BLaER1 (cell line): ENCODE measurements at regions not wholly inside any gene's neighbourhood (a gene's known extent, or its start where the extent isn't known, plus 50 kb on each side); places are given as distances from the start of the nearest gene placed in this dataset.
"Not testable (repeated sequence)": the region's sequence is repeated elsewhere in the genome, so short reads cannot be mapped to it uniquely, and the experiment has no call there.

Experiments
- H3K27ac ChIP-seq: shearing (Covaris generic); formaldehyde crosslinking; 2 replicates; pipeline ENCODE4 v1.8.1; 2022
- H3K27me3 ChIP-seq: shearing (Covaris generic); formaldehyde crosslinking; 2 replicates; pipeline ENCODE4 v1.8.1; 2022
- H3K36me3 ChIP-seq: shearing (Covaris generic); formaldehyde crosslinking; 2 replicates; pipeline ENCODE4 v1.8.1; 2022
- H3K4me1 ChIP-seq: shearing (Covaris generic); formaldehyde crosslinking; 2 replicates; pipeline ENCODE4 v1.8.1; 2022
- H3K4me2 ChIP-seq: shearing (Covaris generic); formaldehyde crosslinking; 2 replicates; pipeline ENCODE4 v1.8.1; 2022
- H3K4me3 ChIP-seq: shearing (Covaris generic); formaldehyde crosslinking; 2 replicates; pipeline ENCODE4 v1.8.1; 2022
- H3K9ac ChIP-seq: shearing (Covaris generic); formaldehyde crosslinking; 2 replicates; pipeline ENCODE4 v1.8.1; 2022
- H3K9me3 ChIP-seq: shearing (Covaris generic); formaldehyde crosslinking; 2 replicates; pipeline ENCODE4 v1.8.1; 2022
- H4K20me1 ChIP-seq: shearing (Covaris generic); formaldehyde crosslinking; 2 replicates; pipeline ENCODE4 v1.8.1; 2022
- Cebpa-rat ChIP-seq: shearing (Covaris generic); IDR thresholded peaks from 2 replicates; pipeline ENCODE4 v1.8.1; 2022

DNA sequence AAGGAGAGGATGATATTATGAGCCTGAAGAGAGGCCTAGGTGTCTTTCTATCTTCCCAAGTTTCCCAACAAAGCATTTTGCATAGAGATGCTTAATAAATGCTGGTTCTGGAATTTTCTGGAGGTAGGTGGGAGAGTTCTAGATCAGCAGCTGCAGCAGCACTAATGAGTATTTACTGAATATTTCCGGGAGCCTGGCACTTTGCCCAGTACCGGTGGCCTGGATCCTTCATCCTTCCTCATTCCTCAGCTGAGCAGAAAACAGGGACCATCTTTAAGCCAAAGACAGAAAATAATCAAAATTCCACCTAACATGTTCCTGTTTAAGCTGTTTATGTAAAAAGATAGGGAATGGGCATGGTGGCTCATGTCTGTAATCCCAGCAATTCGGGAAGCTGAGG is 813.2 kb upstream of the AUTS2 start:
- no peak overlapping the region for H3K27ac ChIP-seq
- no peaks in the 10 kb centered on the region for H3K9me3 ChIP-seq
- H3K4me1 ChIP-seq: no peaks in the 10 kb centered on the region
- H4K20me1 ChIP-seq: no peaks in the 10 kb centered on the region
- H3K36me3 ChIP-seq: no peaks in the 10 kb centered on the region
- H3K27me3 ChIP-seq: no peaks in the 10 kb centered on the region
- H3K4me3 ChIP-seq: no peak overlapping the region
- H3K9ac ChIP-seq: no peak overlapping the region
- TF ChIP-seq Cebpa-rat: no peak
- no peak overlapping the region for H3K4me2 ChIP-seq

- Histone ChIP-seq H3K4me3 (no peak overlapping the region), H3K36me3 (no peaks in the 10 kb centered on the region), H3K27ac (no peak overlapping the region), H3K27me3 (no peaks in the 10 kb centered on the region), H3K9me3 (no peaks in the 10 kb centered on the region), H4K20me1 (no peaks in the 10 kb centered on the region), H3K4me1 (no peaks in the 10 kb centered on the region), H3K9ac (no peak overlapping the region), H3K4me2 (no peak overlapping the region)
- TF ChIP-seq Cebpa-rat: no peak
Observed at GRCh38 chr7:68787566-68787965, 810.7 kb upstream of the AUTS2 start.

DNA sequence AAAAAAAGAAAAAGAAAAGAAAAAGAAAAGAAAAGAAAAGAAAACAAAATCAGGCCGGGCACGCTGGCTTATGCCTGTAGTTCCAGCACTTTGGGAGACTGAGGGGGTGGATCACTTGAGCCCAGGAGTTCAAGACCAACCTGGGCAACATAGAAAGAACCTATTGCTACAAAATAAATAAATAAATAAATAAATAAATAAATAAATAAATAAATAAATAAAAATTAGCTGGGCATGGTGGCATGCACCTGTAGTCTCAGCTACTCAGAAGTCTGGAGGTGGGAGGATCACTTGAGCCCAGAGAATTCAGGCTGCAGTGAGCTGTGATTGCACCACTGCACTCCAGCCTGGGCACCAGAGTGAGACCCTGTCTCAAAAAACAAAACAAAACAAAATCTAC is 809.7 kb upstream of the AUTS2 start:
- not testable (repeated sequence) for H3K9ac ChIP-seq, H4K20me1 ChIP-seq, H3K27me3 ChIP-seq, H3K4me3 ChIP-seq, H3K36me3 ChIP-seq, H3K27ac ChIP-seq, H3K4me2 ChIP-seq, H3K4me1 ChIP-seq, H3K9me3 ChIP-seq

GRCh38 chr7:68789597-68789996 is 808.7 kb upstream of the AUTS2 start:
- no peaks in the 10 kb centered on the region for H4K20me1 ChIP-seq
- H3K27ac ChIP-seq: no peak overlapping the region
- H3K4me3 ChIP-seq: no peak overlapping the region
- no peaks in the 10 kb centered on the region for H3K27me3 ChIP-seq
- no peaks in the 10 kb centered on the region for H3K36me3 ChIP-seq
- H3K9me3 ChIP-seq: peaks cover 6% of the 10 kb centered on the region; the same call in 1 of the 2 replicates
- no peak overlapping the region for H3K9ac ChIP-seq
- no peaks in the 10 kb centered on the region for H3K4me1 ChIP-seq
- no peak for TF ChIP-seq Cebpa-rat
- H3K4me2 ChIP-seq: no peak overlapping the region

GRCh38 chr7:68792351-68792750 is 805.9 kb upstream of the AUTS2 start:
- H3K9ac ChIP-seq: no peak overlapping the region
- H3K36me3 ChIP-seq: no peaks in the 10 kb centered on the region
- H3K27me3 ChIP-seq: no peaks in the 10 kb centered on the region
- no peak overlapping the region for H3K4me2 ChIP-seq
- no peaks in the 10 kb centered on the region for H3K4me1 ChIP-seq
- H3K4me3 ChIP-seq: no peak overlapping the region
- H3K27ac ChIP-seq: no peak overlapping the region
- peaks cover 6% of the 10 kb centered on the region; the same call in 1 of the 2 replicates for H3K9me3 ChIP-seq
- TF ChIP-seq Cebpa-rat: no peak
- no peaks in the 10 kb centered on the region for H4K20me1 ChIP-seq

DNA sequence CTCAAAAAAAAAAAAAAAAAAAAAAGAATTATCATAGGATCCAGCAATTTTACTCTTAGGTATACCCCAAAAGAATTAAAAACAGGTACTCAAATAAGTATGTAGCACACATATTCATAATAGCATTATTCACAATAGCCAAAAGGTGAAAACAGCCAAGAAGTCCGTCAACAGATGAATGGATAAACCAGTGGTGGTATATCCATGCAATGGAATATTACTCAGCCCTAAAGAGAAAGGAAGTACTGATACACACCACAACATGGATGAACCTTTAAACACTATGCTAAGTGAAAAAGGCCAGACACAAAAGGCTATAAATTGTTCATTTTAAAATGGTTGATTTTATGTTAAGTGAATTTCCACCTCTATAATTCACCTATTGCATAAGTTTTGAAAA is 804.8 kb upstream of the AUTS2 start:
- Histone ChIP-seq H3K4me3 (no peak overlapping the region), H3K4me1 (no peaks in the 10 kb centered on the region), H3K27ac (no peak overlapping the region), H3K27me3 (no peaks in the 10 kb centered on the region), H3K4me2 (no peak overlapping the region), H3K36me3 (no peaks in the 10 kb centered on the region), H3K9me3 (peaks cover 6% of the 10 kb centered on the region; the same call in 1 of the 2 replicates), H3K9ac (no peak overlapping the region), H4K20me1 (no peaks in the 10 kb centered on the region)
- TF ChIP-seq Cebpa-rat: no peak

- Histone ChIP-seq H3K27ac (no peak overlapping the region), H3K27me3 (no peaks in the 10 kb centered on the region), H3K36me3 (no peaks in the 10 kb centered on the region), H3K9ac (no peak overlapping the region), H3K9me3 (no peaks in the 10 kb centered on the region), H3K4me1 (no peaks in the 10 kb centered on the region), H3K4me3 (no peak overlapping the region), H3K4me2 (no peak overlapping the region), H4K20me1 (no peaks in the 10 kb centered on the region)
- TF ChIP-seq Cebpa-rat: no peak
Observed at GRCh38 chr7:68800316-68800715, 798.0 kb upstream of the AUTS2 start.

DNA sequence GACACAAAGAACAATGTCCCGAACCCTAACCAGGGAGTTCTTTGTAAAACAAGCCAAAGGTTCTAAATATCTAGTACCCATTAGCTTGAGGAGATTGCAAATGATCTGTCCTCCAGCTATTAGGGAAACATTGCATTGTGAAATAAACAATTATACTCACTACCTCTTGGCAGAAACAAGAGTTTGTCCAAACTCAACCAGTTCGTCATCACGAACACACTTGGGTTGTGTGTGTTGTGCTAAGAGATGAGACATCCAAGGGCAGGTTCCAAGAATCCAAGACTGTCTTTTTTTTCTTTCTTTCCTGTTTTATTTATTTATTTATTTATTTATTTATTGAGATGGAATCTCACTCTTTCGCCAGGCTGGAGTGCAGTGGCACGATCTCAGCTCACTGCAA is 793.1 kb upstream of the AUTS2 start:
- Histone ChIP-seq H3K9me3 (no peaks in the 10 kb centered on the region; the same call in 1 of the 2 replicates), H3K4me3 (no peak overlapping the region), H3K36me3 (no peaks in the 10 kb centered on the region), H3K27me3 (no peaks in the 10 kb centered on the region), H3K27ac (no peak overlapping the region), H4K20me1 (no peaks in the 10 kb centered on the region), H3K4me1 (no peaks in the 10 kb centered on the region), H3K9ac (no peak overlapping the region), H3K4me2 (no peak overlapping the region)
- no peak for TF ChIP-seq Cebpa-rat

DNA sequence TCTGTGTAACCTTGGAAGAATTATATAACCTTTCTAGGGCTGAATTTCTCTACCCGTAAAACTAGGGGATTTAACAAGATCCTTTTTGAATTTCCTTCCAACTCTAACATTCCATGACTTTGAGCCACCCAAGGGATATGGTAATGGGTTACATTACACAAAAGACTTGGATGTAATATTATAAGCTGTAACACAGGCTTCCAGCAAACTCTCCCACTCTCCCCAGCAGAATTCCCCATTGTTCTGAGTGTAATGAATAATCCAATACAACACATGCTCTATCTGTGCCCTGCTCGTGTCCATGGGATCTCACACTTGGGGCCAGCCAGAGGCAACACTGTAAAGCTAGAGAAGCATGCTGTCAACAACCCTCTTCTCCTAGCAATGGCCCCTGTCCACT is 790.6 kb upstream of the AUTS2 start:
- H3K9ac ChIP-seq: no peak overlapping the region
- no peaks in the 10 kb centered on the region for H4K20me1 ChIP-seq
- no peaks in the 10 kb centered on the region for H3K27me3 ChIP-seq
- H3K27ac ChIP-seq: no peak overlapping the region
- no peaks in the 10 kb centered on the region for H3K36me3 ChIP-seq
- H3K9me3 ChIP-seq: peaks cover 3% of the 10 kb centered on the region
- H3K4me1 ChIP-seq: no peaks in the 10 kb centered on the region
- no peak for TF ChIP-seq Cebpa-rat
- H3K4me2 ChIP-seq: no peak overlapping the region
- H3K4me3 ChIP-seq: no peak overlapping the region

DNA sequence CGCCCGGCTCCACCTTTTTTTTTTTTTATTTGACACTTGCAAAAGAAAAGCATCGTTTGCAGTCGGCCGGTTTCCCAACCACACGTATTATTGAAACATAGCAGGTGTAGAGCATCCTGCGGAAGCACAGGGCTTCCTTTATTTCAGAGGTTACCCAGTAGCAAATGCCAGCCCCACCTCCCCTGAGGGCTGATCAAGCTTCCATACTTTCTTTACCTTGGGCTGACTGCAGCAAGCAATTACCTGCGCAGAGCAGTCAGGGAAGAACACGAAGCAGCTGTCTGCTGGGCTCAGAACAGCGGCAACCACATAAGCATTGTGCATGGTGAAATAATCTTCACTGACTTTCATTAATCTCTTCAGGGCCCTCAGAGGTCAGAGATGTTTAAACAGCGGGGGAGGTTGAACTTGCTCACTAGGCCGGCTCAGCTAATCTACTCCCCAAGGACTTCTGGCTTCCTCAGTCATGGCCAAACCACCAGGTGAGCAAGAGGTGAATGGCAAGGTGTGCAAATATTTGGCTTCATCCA is 784.7 kb upstream of the AUTS2 start:
- Histone ChIP-seq H3K36me3 (no peaks in the 10 kb centered on the region), H3K9ac (no peak overlapping the region), H3K4me3 (no peak overlapping the region), H3K27me3 (no peaks in the 10 kb centered on the region), H3K9me3 (peaks cover 9% of the 10 kb centered on the region; the same call in 1 of the 2 replicates), H4K20me1 (no peaks in the 10 kb centered on the region), H3K4me2 (no peak overlapping the region), H3K27ac (no peak overlapping the region), H3K4me1 (no peaks in the 10 kb centered on the region)
- TF ChIP-seq Cebpa-rat: no peak

- Histone ChIP-seq H4K20me1 (no peaks in the 10 kb centered on the region), H3K4me1 (no peaks in the 10 kb centered on the region), H3K4me3 (no peak overlapping the region), H3K36me3 (no peaks in the 10 kb centered on the region), H3K27me3 (no peaks in the 10 kb centered on the region), H3K4me2 (no peak overlapping the region), H3K9ac (no peak overlapping the region), H3K27ac (no peak overlapping the region), H3K9me3 (peaks cover 9% of the 10 kb centered on the region; the same call in 1 of the 2 replicates)
- TF ChIP-seq Cebpa-rat: no peak
Observed at GRCh38 chr7:68816491-68816890, 781.8 kb upstream of the AUTS2 start.
